HG03457 (cell line): ENCODE measurements at regions not wholly inside any gene's neighbourhood (a gene's known extent, or its start where the extent isn't known, plus 50 kb on each side); places are given as distances from the start of the nearest gene placed in this dataset.

Experiments used
- ATAC-seq: cut with Tn5 transposase; IDR thresholded peaks from one replicate; pipeline ENCODE4 v1.9.1; 2021; ENCODE audit warnings: moderate number of reproducible peaks; ENCODE audit not compliant: unreplicated experiment

GRCh38 chr7:130909881-130910672 is 176.1 kb upstream of the KLF14 start:
- ATAC-seq: no peak

GRCh38 chr7:130910949-130911944 is 177.2 kb upstream of the KLF14 start:
- no peak for ATAC-seq

DNA sequence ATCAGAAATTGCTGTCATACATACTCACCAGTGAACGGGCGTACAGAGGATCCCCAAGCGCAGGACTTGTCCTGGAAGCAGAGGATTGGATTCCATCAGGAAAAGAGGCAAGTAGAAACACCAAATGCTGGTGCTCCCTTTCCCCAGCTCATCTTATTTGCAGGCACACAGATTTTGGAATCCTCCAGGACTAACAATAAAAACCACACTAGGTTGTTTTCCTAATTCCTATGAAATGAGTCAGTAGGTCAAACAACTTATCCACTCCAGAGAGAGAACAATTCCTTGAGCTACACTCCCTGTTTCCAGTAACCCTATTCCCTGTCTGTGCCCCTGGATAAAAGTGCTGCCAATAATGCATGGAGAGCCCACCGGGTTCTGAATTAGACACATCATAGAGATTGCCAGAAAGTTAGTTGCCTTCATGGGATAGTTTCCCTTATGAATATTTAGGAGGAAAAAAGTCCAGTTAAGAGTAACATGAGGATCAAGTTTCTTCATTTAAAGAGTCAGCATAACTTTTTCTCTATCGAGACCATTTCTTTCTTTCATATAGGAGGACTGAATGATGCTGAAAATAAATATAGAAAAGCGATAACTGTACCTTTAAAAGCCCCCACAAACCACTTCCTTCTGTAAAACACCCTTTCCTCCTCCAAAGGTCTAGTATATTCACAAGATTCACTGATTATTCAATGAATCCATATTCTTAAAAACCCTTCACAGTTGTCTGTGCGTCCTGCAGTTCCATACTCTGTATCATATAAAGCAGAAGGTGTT is 178.3 kb upstream of the KLF14 start:
- no peak for ATAC-seq

GRCh38 chr7:130912862-130913638 is 179.0 kb upstream of the KLF14 start:
- peak; percentile 86 for ATAC-seq

- no peak for ATAC-seq
Observed at GRCh38 chr7:130913639-130914553, 179.9 kb upstream of the KLF14 start.

GRCh38 chr7:130914554-130915294 is 180.7 kb upstream of the KLF14 start:
- no peak for ATAC-seq

- no peak for ATAC-seq
Observed at GRCh38 chr7:130917669-130918128, 183.7 kb upstream of the KLF14 start.

GRCh38 chr7:130918129-130919052 is 184.4 kb upstream of the KLF14 start:
- ATAC-seq: no peak

- ATAC-seq: no peak
Observed at GRCh38 chr7:130919316-130920103, 185.5 kb upstream of the KLF14 start.

- ATAC-seq: no peak
Observed at GRCh38 chr7:130920122-130920521, 186.1 kb upstream of the KLF14 start.

GRCh38 chr7:130921391-130922180 is 187.6 kb upstream of the KLF14 start:
- ATAC-seq: no peak

GRCh38 chr7:130922206-130923112 is 188.5 kb upstream of the KLF14 start:
- no peak for ATAC-seq

DNA sequence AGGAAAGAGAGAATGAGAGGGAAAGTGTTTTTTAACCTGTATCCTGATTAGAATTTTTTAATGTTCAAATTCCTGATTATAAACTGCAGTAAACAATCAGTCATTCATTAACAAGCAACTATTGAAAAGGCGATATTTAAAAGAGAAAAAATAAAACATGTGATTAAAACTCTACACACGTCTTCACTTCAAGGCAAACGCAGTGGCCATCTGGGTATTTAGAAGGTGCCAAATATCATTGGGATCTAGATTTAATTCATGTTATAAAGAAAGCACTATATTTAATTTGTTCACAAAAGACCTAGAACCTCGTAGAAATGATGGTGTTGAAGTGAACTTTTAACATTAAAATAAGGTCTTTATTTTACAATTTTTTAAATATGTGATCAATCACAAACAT is 189.4 kb upstream of the KLF14 start:
- no peak for ATAC-seq

DNA sequence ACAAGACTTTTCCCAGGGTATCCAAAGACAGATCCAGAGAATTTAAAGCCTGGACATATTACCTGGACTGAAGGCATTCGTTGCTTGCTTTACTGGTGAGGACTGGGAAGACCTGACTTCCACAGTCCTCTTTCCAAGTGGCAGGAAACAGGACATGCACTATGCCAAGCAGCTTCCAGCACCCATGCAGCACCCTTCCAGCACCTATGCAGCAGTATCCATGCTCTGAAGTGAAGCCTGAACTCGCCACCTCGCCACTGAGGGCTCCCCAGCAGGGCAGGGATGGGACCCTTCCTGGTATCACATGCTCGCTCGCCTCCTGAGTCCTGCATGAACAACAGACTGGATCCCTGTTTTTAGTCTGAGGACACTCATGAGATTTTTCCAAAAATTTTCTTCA is 189.9 kb upstream of the KLF14 start:
- no peak for ATAC-seq
